CD8-positive, alpha-beta memory T cell (primary cell): ENCODE measurements at regions not wholly inside any gene's neighbourhood (a gene's known extent, or its start where the extent isn't known, plus 50 kb on each side); places are given as distances from the start of the nearest gene placed in this dataset.

Source experiments
- CTCF ChIA-PET: fragments of 350-600 bp; sonication (Branson Sonifier 250); formaldehyde crosslinking; loops from one replicate; lab custom pipeline; 2021; ENCODE audit warnings: antibody characterized with exemption; lab: Charles Lee
- POLR2A ChIA-PET: fragments of 350-600 bp; sonication (Branson Sonifier 250); formaldehyde crosslinking; loops from one replicate; lab custom pipeline; 2021; ENCODE audit warnings: antibody characterized with exemption; lab: Charles Lee
- DNase-seq, 5 donors: peaks; one replicate each; pipeline versions ENCODE4 v3.0.0 to v3.0.0-alpha.2; 2020 to 2022; ENCODE audit warnings: mixed read lengths in 1 of 5
- H3K27ac ChIP-seq: one replicate; pipeline ENCODE4 v1.7.0; 2013; ENCODE audit warnings: low read depth, mild to moderate bottlenecking, low read length, moderate library complexity
- H3K27me3 ChIP-seq: 2 replicates; pipeline ENCODE4 v1.7.0; 2013; ENCODE audit warnings: low read length, mild to moderate bottlenecking; ENCODE audit not compliant: insufficient read depth, poor library complexity, severe bottlenecking
- H3K36me3 ChIP-seq: 2 replicates; pipeline ENCODE4 v1.7.0; 2013; ENCODE audit warnings: mild to moderate bottlenecking, low read length, moderate library complexity; ENCODE audit not compliant: insufficient read depth
- H3K4me1 ChIP-seq: 2 replicates; pipeline ENCODE4 v1.7.0; 2013; ENCODE audit warnings: mild to moderate bottlenecking, low read length, moderate library complexity; ENCODE audit not compliant: insufficient read depth
- H3K4me3 ChIP-seq: 2 replicates; pipeline ENCODE4 v1.7.0; 2013; ENCODE audit warnings: mild to moderate bottlenecking, low read length
- H3K9me3 ChIP-seq: 2 replicates; pipeline ENCODE4 v1.7.0; 2013; ENCODE audit warnings: mild to moderate bottlenecking, low read length
- H3K27ac Mint-ChIP-seq, 8 donors: one replicate each; pipeline ENCODE4 v1.8.0; 2020 to 2021; ENCODE audit warnings: mixed read lengths in 8 of 8, mild to moderate bottlenecking in 6 of 8, inconsistent platforms in 3 of 8, moderate library complexity in 3 of 8
- H3K27me3 Mint-ChIP-seq, 2 donors: one replicate each; pipeline ENCODE4 v1.8.0; 2020 to 2021; ENCODE audit warnings: mixed read lengths in 2 of 2, mild to moderate bottlenecking in 1 of 2, moderate library complexity in 1 of 2
- H3K36me3 Mint-ChIP-seq, 3 donors: one replicate each; pipeline ENCODE4 v1.8.0; 2020 to 2021; ENCODE audit warnings: mixed read lengths in 3 of 3, inconsistent platforms in 1 of 3, mild to moderate bottlenecking in 1 of 3
- H3K4me1 Mint-ChIP-seq, 3 donors: one replicate each; pipeline ENCODE4 v1.8.0; 2020 to 2021; ENCODE audit warnings: mixed read lengths in 3 of 3, inconsistent platforms in 1 of 3, mild to moderate bottlenecking in 1 of 3
- H3K4me3 Mint-ChIP-seq, 7 donors: one replicate each; pipeline ENCODE4 v1.8.0; 2020 to 2021; ENCODE audit warnings: mixed read lengths in 7 of 7, mild to moderate bottlenecking in 6 of 7, moderate library complexity in 4 of 7, inconsistent platforms in 2 of 7
- H3K9me3 Mint-ChIP-seq, 5 donors: one replicate each; pipeline ENCODE4 v1.8.0; 2020 to 2022; ENCODE audit warnings: mixed read lengths in 5 of 5, mild to moderate bottlenecking in 3 of 5, moderate library complexity in 2 of 5, inconsistent platforms in 1 of 5

DNA sequence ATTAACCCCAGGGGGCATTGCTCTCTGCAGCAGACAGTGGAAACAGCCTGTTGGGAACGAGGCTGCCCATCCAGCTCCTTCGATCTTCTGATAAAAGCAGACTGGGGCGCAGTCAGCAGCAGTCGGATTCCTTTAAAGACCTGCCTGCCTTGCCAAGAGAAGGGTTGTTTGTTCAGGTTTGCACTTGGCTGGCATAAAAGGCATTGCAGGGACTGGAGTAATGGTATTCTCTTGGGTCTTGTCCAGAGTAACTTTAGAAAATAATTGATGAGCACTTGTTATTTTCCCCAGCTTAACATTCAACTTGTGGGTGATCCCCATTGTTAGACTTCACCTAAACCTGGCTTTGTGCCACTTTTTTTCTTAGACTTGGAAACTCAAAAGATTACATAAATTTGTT lies 67.3 kb upstream of the SLC10A2 start:
- CTCF ChIA-PET: no interaction called here
- Histone ChIP-seq H3K27ac (no peak overlapping the region), H3K4me3 (no peak overlapping the region), H3K27me3 (no peaks in the 10 kb centered on the region), H3K4me1 (no peaks in the 10 kb centered on the region), H3K9me3 (no peaks in the 10 kb centered on the region), H3K36me3 (no peaks in the 10 kb centered on the region)
- Mint-ChIP-seq H3K27me3 (no peaks in the 10 kb centered on the region), H3K4me1 (no peaks in the 10 kb centered on the region), H3K4me3 (no peak overlapping the region), H3K27ac (no peak overlapping the region), H3K36me3 (no peaks in the 10 kb centered on the region), H3K9me3 (peaks cover 0 to 13% (median 3%) of the 10 kb centered on the region in 5 donors)
- POLR2A ChIA-PET: no interaction called here
- no peak for DNase-seq

GRCh38 chr13:103130681-103131210 lies 64.5 kb upstream of the SLC10A2 start:
- Histone ChIP-seq H3K4me3 (no peak overlapping the region), H3K36me3 (no peaks in the 10 kb centered on the region), H3K4me1 (no peaks in the 10 kb centered on the region), H3K27ac (no peak overlapping the region), H3K9me3 (no peaks in the 10 kb centered on the region), H3K27me3 (no peaks in the 10 kb centered on the region)
- Mint-ChIP-seq H3K4me3 (no peak overlapping the region), H3K9me3 (peaks cover 0 to 13% (median 0%) of the 10 kb centered on the region in 5 donors), H3K36me3 (no peaks in the 10 kb centered on the region), H3K27me3 (no peaks in the 10 kb centered on the region), H3K27ac (no peak overlapping the region), H3K4me1 (no peaks in the 10 kb centered on the region)
- ChIA-PET CTCF (no interaction called here), POLR2A (no interaction called here)
- DNase-seq: no peak

- Mint-ChIP-seq H3K27ac (no peak overlapping the region), H3K9me3 (peaks cover 0 to 13% (median 0%) of the 10 kb centered on the region in 5 donors), H3K36me3 (no peaks in the 10 kb centered on the region), H3K4me3 (no peak overlapping the region), H3K4me1 (no peaks in the 10 kb centered on the region), H3K27me3 (no peaks in the 10 kb centered on the region)
- Histone ChIP-seq H3K9me3 (no peaks in the 10 kb centered on the region), H3K36me3 (no peaks in the 10 kb centered on the region), H3K4me1 (no peaks in the 10 kb centered on the region), H3K27me3 (no peaks in the 10 kb centered on the region), H3K4me3 (no peak overlapping the region), H3K27ac (no peak overlapping the region)
- ChIA-PET POLR2A (no interaction called here), CTCF (no interaction called here)
- DNase-seq: no peak
Observed at GRCh38 chr13:103130146-103130545, 63.9 kb upstream of the SLC10A2 start.
